ENCODE measurements at regions not wholly inside any gene's neighbourhood (a gene's known extent, or its start where the extent isn't known, plus 50 kb on each side); places are given as distances from the start of the nearest gene placed in this dataset.
A peak's percentile ranks its signal among the peaks of the same experiment; 100 is the strongest.
"Not testable (repeated sequence)": the region's sequence is repeated elsewhere in the genome, so short reads cannot be mapped to it uniquely, and the experiment has no call there.

DNA sequence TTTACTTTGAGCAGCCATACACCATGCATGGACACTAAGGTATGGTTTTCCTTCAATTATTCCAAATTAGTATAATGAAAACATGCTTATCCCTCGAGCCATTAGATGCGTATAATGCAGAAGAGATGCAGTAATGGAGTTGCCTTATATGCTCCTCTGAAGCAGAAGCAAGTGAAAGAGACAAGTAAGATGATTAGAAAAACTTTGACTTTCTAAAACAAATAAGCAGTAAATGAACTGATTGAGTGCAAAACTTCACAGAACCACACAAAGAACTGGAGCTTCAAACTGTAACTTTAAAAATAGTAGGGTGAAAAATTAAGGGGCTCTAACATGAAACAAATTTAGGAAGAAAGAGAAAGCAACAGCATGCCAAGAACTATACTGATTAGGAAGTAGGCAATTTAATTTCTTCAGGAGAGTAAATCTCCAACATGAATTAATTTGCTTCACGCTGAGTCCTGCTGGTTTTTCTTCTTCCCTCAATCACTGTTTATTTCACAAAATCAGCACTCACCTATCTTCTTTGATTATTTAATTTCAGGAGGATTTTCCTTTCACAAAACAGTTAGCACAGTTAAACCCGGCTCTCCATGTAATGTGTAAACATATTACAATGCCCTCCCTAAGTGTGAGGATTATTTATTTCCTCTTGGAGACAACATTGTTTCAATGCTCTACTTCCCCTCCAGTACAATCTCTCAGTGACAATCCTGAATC, 90.3 kb upstream of the PAM start:
- ATAC-seq (no peak), DNase-seq (no peak)
- no peaks in the 10 kb centered on the region for H3K36me3 ChIP-seq (replicated peaks in 1 of 2; ENCODE audit: insufficient read depth in 1 of 2, low read depth in 2 of 2)
- peaks cover 20% of the 10 kb centered on the region for H3K4me1 ChIP-seq
- no peaks in the 10 kb centered on the region for H3K27me3 ChIP-seq
- 68 to 75% methylated on average over 4 of the region's 4 CpGs for WGBS, 2 donors
- H3K9me3 ChIP-seq, result no peaks in the 10 kb centered on the region
- H3K27ac ChIP-seq, result no peak overlapping the region
- intact Hi-C loops (cut with DNase I), result no loop called here
- no peak overlapping the region for H3K4me3 ChIP-seq
- TF ChIP-seq, protein P1, sequence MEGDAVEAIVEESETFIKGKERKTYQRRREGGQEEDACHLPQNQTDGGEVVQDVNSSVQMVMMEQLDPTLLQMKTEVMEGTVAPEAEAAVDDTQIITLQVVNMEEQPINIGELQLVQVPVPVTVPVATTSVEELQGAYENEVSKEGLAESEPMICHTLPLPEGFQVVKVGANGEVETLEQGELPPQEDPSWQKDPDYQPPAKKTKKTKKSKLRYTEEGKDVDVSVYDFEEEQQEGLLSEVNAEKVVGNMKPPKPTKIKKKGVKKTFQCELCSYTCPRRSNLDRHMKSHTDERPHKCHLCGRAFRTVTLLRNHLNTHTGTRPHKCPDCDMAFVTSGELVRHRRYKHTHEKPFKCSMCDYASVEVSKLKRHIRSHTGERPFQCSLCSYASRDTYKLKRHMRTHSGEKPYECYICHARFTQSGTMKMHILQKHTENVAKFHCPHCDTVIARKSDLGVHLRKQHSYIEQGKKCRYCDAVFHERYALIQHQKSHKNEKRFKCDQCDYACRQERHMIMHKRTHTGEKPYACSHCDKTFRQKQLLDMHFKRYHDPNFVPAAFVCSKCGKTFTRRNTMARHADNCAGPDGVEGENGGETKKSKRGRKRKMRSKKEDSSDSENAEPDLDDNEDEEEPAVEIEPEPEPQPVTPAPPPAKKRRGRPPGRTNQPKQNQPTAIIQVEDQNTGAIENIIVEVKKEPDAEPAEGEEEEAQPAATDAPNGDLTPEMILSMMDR (IDR thresholded peaks at IDR 0.05), result no peak
- TF ChIP-seq POLR2A (IDR thresholded peaks at IDR 0.05), result no peak

DNA sequence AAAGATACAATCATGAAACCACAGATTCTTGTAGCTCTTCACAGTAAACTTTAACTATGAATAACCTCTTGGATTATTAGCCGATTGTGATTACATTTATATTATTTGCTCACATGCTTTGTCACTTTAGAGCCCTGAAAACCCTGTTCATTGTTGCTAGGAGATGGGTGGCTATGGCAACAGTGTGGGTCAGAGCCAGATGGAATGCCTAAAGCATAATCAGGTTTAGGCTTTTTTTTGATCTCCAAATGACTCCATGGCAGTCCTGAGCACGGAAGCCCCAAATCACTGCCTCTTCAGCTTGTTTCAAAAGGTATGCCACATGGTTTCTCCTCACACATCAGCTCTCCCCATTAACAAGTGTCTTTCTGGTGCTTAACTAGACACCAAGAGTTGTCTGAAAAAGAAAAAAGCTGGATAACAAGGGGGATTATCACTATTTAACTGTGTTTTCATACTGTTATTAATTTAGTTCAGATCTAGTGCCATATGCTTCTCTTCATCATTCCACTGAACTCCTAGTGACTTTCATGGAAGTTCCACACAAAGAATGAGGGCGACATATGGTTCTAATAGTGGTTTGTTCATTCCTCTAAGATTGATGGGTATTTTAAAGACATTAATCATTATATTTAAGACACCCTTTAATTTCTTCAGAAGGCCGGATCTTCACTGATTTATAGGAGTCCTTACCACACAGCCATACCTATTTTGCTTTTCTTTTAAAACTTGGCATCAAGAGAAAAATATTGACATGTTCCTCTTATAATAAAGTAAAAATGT, 88.8 kb upstream of the PAM start:
- Histone ChIP-seq H3K4me1 (peaks cover 20% of the 10 kb centered on the region), H3K27me3 (no peaks in the 10 kb centered on the region), H3K9me3 (no peaks in the 10 kb centered on the region), H3K4me3 (no peak overlapping the region), H3K36me3 (replicated peaks in 1 of 2; ENCODE audit: insufficient read depth in 1 of 2, low read depth in 2 of 2) (no peaks in the 10 kb centered on the region), H3K27ac (no peak overlapping the region)
- no peak for TF ChIP-seq POLR2A (IDR thresholded peaks at IDR 0.05)
- TF ChIP-seq, protein P1 (IDR thresholded peaks at IDR 0.05), result no peak
- WGBS, 2 donors, result 57 to 61% methylated on average over 4 of the region's 4 CpGs
- intact Hi-C loops (cut with DNase I), result no loop called here
- DNase-seq (peak; percentile 26 to 52 (median 35)), ATAC-seq (peak; percentile 30)

DNA sequence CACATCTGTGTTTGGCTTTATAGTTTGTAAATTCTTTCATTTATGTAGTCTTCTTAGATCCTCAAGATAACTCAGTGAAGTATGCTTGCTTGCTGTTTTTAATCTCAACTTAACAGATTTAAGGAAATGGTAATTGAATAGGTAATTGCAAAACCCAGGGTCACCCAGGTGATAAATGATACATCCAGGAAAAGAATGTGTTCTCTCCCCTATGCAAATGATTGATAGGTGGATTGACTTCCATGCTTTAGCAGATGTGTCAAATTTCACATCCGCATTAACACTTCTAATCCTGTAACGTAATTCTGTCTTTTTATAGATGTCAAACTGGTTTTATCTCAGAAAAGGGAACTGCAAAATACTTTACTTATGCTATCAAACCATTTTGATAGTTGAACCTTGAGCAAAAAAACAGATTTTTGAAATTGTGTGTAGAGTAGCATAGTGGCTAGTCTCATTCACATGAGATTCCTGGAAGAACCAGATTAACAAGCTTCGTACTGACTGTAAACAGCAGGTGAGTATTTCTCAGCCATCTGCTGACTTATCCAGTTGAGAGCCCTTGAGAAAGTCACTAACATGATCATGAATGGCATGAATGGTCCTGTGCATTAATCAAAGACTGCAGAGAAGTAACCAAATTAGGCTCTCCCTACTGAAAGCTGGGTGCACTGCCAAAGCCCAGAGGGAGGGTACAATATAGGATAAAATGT, 86.7 kb upstream of the PAM start:
- no peaks in the 10 kb centered on the region for H3K27me3 ChIP-seq
- H3K9me3 ChIP-seq, result no peaks in the 10 kb centered on the region
- no peaks in the 10 kb centered on the region for H3K36me3 ChIP-seq (replicated peaks in 1 of 2; ENCODE audit: insufficient read depth in 1 of 2, low read depth in 2 of 2)
- no peak overlapping the region for H3K4me3 ChIP-seq
- no peak overlapping the region for H3K27ac ChIP-seq
- WGBS, 2 donors, result 22 to 35% methylated on average over 3 of the region's 3 CpGs
- DNase-seq (peak in 1 of 4 donors; percentile 13), ATAC-seq (peak; percentile 72)
- intact Hi-C loops (cut with DNase I), result no loop called here
- H3K4me1 ChIP-seq, result peaks cover 20% of the 10 kb centered on the region
- no peak for TF ChIP-seq POLR2A (IDR thresholded peaks at IDR 0.05)
- TF ChIP-seq, protein P1 (IDR thresholded peaks at IDR 0.05), result no peak

DNA sequence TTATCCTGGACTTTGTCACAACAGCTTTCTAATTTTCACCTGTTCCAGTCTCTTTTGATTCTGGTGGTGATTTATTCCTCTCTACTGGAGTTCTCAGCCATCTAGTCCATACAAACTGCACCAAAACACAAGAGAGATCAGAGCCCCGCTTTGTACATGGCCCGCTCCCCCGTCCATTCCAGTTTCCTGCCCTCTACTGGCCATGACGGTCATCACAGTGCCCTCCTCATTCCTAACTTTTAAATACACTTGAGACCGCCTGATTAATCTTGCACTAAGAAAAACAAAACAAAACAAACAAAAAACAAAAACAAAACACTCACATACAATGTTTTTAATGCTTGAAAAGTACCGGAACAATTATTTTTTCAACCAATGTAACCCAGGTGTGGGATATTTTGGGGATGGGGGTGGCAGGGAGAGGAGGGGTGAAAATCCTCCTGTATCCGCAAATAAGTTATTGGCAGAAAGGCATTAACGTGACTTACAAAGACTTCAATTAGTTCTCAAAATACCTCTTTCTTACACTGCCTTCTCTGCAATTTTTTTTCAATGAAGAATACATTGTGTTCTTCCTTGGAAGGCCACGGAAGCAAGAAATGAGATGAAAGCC, 84.8 kb upstream of the PAM start:
- Histone ChIP-seq H3K9me3 (no peaks in the 10 kb centered on the region), H3K4me3 (no peak overlapping the region), H3K36me3 (replicated peaks in 1 of 2; ENCODE audit: insufficient read depth in 1 of 2, low read depth in 2 of 2) (no peaks in the 10 kb centered on the region), H3K4me1 (peaks cover 14% of the 10 kb centered on the region), H3K27ac (no peak overlapping the region), H3K27me3 (no peaks in the 10 kb centered on the region)
- TF ChIP-seq POLR2A (IDR thresholded peaks at IDR 0.05), result no peak
- TF ChIP-seq, protein P1 (IDR thresholded peaks at IDR 0.05), result peak in 6 of 7 experiments; percentile 12 to 46 (median 40)
- 65 to 66% methylated on average over 9 of the region's 9 CpGs for WGBS, 2 donors
- DNase-seq, result peak in 3 of 4 donors; percentile 11 to 37 (median 22)
- intact Hi-C loops (cut with DNase I), result no loop called here
- ATAC-seq, result no peak

DNA sequence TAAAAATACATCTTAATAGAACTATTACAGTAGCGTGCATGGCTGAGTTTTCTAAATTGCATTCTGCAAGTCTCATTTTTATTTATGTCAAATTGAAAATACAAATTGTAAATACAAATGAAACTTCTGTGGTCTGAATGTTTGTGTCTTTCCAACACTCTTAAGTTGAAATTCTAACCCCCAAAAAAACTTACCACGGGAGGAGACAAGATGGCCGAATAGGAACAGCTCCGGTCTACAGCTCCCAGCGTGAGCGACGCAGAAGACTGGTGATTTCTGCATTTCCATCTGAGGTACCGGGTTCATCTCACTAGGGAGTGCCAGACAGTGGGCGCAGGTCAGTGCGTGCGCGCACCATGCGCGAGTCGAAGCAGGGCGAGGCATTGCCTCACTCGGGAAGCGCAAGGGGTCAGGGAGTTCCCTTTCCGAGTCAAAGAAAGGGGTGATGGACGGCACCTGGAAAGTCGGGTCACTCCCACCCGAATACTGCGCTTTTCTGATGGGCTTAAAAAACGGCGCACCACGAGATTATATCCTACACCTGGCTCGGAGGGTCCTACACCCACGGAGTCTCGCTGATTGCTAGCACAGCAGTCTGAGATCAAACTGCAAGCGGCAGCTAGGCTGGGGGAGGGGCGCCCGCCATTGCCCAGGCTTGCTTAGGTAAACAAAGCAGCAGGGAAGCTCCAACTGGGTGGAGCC, 83.9 kb upstream of the PAM start:
- H3K36me3 ChIP-seq (replicated peaks in 1 of 2; ENCODE audit: insufficient read depth in 1 of 2, low read depth in 2 of 2); H3K4me3 ChIP-seq; H3K27me3 ChIP-seq; DNase-seq; intact Hi-C loops (cut with DNase I); H3K9me3 ChIP-seq; H3K27ac ChIP-seq; ATAC-seq: not testable (repeated sequence)
- H3K4me1 ChIP-seq, result peaks cover 14% of the 10 kb centered on the region
- 76 to 82% methylated on average over 22 to 29 of the region's 32 CpGs for WGBS, 2 donors

Measured in body of pancreas (tissue), 4 donors.